GM19452 (cell line): ENCODE measurements at regions not wholly inside any gene's neighbourhood (a gene's known extent, or its start where the extent isn't known, plus 50 kb on each side); places are given as distances from the start of the nearest gene placed in this dataset.

ENCODE experiments used
- ATAC-seq: cut with Tn5 transposase; IDR thresholded peaks from one replicate; pipeline ENCODE4 v1.9.1; 2021; ENCODE audit not compliant: unreplicated experiment

- no peak for ATAC-seq
Measured at GRCh38 chr16:64184156-64184555, 937.7 kb downstream of the CDH11 start.

- no peak for ATAC-seq
Measured at GRCh38 chr16:64182985-64183384, 938.9 kb downstream of the CDH11 start.

GRCh38 chr16:64181271-64181925 is 940.5 kb downstream of the CDH11 start:
- ATAC-seq = no peak

- ATAC-seq = no peak
Measured at GRCh38 chr16:64180136-64180900, 941.5 kb downstream of the CDH11 start.

- ATAC-seq = no peak
Measured at GRCh38 chr16:64174327-64174726, 947.5 kb downstream of the CDH11 start.

- no peak for ATAC-seq
Measured at GRCh38 chr16:64172652-64173051, 949.2 kb downstream of the CDH11 start.

GRCh38 chr16:64172226-64172625 is 949.6 kb downstream of the CDH11 start:
- no peak for ATAC-seq

GRCh38 chr16:64171632-64172031 is 950.2 kb downstream of the CDH11 start:
- no peak for ATAC-seq

- no peak for ATAC-seq
Measured at GRCh38 chr16:64168371-64168770, 953.5 kb downstream of the CDH11 start.

GRCh38 chr16:64167936-64168335 is 953.9 kb downstream of the CDH11 start:
- no peak for ATAC-seq

GRCh38 chr16:64165368-64165767 is 956.5 kb downstream of the CDH11 start:
- no peak for ATAC-seq

GRCh38 chr16:64162613-64163375 is 959.1 kb downstream of the CDH11 start:
- no peak for ATAC-seq

- no peak for ATAC-seq
Measured at GRCh38 chr16:64159976-64160375, 961.9 kb downstream of the CDH11 start.

GRCh38 chr16:64158941-64159588 is 962.8 kb downstream of the CDH11 start:
- no peak for ATAC-seq

GRCh38 chr16:64153718-64154117 is 968.1 kb downstream of the CDH11 start:
- ATAC-seq = no peak

- no peak for ATAC-seq
Measured at GRCh38 chr16:64151990-64152767, 969.7 kb downstream of the CDH11 start.

- ATAC-seq = no peak
Measured at GRCh38 chr16:64150193-64150592, 971.7 kb downstream of the CDH11 start.

GRCh38 chr16:64149756-64150155 is 972.1 kb downstream of the CDH11 start:
- no peak for ATAC-seq

- no peak for ATAC-seq
Measured at GRCh38 chr16:64148356-64148755, 973.5 kb downstream of the CDH11 start.

GRCh38 chr16:64147941-64148340 is 973.9 kb downstream of the CDH11 start:
- ATAC-seq = no peak

- ATAC-seq = no peak
Measured at GRCh38 chr16:64144617-64145016, 977.2 kb downstream of the CDH11 start.
